ENCODE measurements at regions not wholly inside any gene's neighbourhood (a gene's known extent, or its start where the extent isn't known, plus 50 kb on each side); places are given as distances from the start of the nearest gene placed in this dataset.

DNA sequence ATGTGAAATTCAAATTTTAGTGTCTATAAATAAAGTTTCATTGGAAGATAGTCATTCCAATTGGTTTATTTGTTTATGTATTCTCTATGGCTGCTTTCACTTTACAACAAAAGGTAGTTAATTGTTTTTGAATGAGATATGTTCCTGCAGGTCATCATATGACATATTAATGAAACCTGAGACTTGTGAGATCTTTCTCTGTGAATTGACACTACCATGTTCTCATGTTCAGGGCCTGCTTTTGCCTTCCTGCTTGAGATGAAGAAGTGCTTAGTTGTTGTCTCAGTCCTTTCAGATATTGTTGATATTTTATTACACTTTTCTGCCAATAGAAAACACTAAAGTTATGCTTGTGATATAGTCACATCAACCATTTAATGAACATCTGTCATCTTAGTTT lies 132.5 kb downstream of the UTRN start:
- no peak for TF ChIP-seq CTCF (IDR thresholded peaks at IDR 0.05)
- TF ChIP-seq ZFX (IDR thresholded peaks at IDR 0.05; ENCODE audit: borderline replicate concordance) = no peak

Data from 22Rv1 (cell line).